HEK293 (cell line): ENCODE measurements at regions not wholly inside any gene's neighbourhood (a gene's known extent, or its start where the extent isn't known, plus 50 kb on each side); places are given as distances from the start of the nearest gene placed in this dataset.

Experiments
- CTCF ChIA-PET: fragments of 350-600 bp; formaldehyde crosslinking; extraction: SDS; loops from one replicate; lab custom pipeline; 2021; ENCODE audit warnings: antibody characterized with exemption; lab: Yijun Ruan, JAX
- POLR2A ChIA-PET: fragments of 300-600 bp; formaldehyde crosslinking; extraction: SDS; loops from one replicate; lab custom pipeline; 2020; ENCODE audit warnings: antibody characterized with exemption, inconsistent platforms; lab: Yijun Ruan, JAX
- H3K27ac ChIP-seq: fragments of 200-500 bp; sonication (Bioruptor generic); 2 replicates; pipeline ENCODE4 v1.5.1; 2014; ENCODE audit warnings: low read depth, low read length, control low read depth, inconsistent platforms; ENCODE audit errors: extremely low read depth
- H3K36me3 ChIP-seq, 2 experiments: fragments of 200-500 bp in 1 of 2; sonication (Bioruptor generic) in 1 of 2; 1 replicate in 1 of 2; 2 replicates in 1 of 2; pipeline ENCODE4 v1.5.1; 2014 to 2017; ENCODE audit warnings: inconsistent platforms in 2 of 2, low read length in 2 of 2; ENCODE audit not compliant: control insufficient read depth in 2 of 2, insufficient read depth in 1 of 2
- H3K4me1 ChIP-seq: fragments of 200-500 bp; sonication (Bioruptor generic); 2 replicates; pipeline ENCODE4 v1.5.1; 2014; ENCODE audit warnings: mild to moderate bottlenecking, low read length, inconsistent platforms; ENCODE audit not compliant: control insufficient read depth, insufficient read depth
- H3K4me3 ChIP-seq: 2 replicates; pipeline ENCODE4 v1.5.1; 2011; ENCODE audit warnings: low read depth, mild to moderate bottlenecking, control low read depth, low read length, moderate library complexity
- H3K9me3 ChIP-seq: fragments of 200-500 bp; sonication (Bioruptor generic); 2 replicates; pipeline ENCODE4 v1.5.1; 2014; ENCODE audit warnings: low read depth, low read length, inconsistent platforms; ENCODE audit not compliant: control insufficient read depth, insufficient read depth
- AEBP2 ChIP-seq: fragments of 450-650 bp; formaldehyde crosslinking; IDR thresholded peaks from 2 replicates; pipeline ENCODE4 v1.5.1; 2016; ENCODE audit warnings: missing biosample characterization, missing genetic modification characterization, borderline replicate concordance
- ATF2 ChIP-seq: fragments of 450-650 bp; formaldehyde crosslinking; IDR thresholded peaks from 2 replicates; pipeline ENCODE4 v1.5.1; 2016; ENCODE audit warnings: missing biosample characterization, missing genetic modification characterization, low read depth
- GFI1B ChIP-seq: fragments of 450-650 bp; formaldehyde crosslinking; IDR thresholded peaks from 2 replicates; pipeline ENCODE4 v1.5.1; 2016; ENCODE audit warnings: missing biosample characterization, missing genetic modification characterization
- HIC1 ChIP-seq: fragments of 450-650 bp; formaldehyde crosslinking; IDR thresholded peaks from 2 replicates; pipeline ENCODE4 v1.5.1; 2016; ENCODE audit warnings: missing biosample characterization, missing genetic modification characterization
- HOXC10 ChIP-seq: sonication (generic); formaldehyde crosslinking; IDR thresholded peaks from 2 replicates; pipeline ENCODE4 v1.8.1; 2023; ENCODE audit warnings: mild to moderate bottlenecking, missing genetic modification reagents
- KLF16 ChIP-seq: fragments of 450-650 bp; formaldehyde crosslinking; IDR thresholded peaks from 2 replicates; pipeline ENCODE4 v1.5.1; 2017; ENCODE audit warnings: missing biosample characterization, missing genetic modification characterization
- KLF8 ChIP-seq: fragments of 450-650 bp; formaldehyde crosslinking; IDR thresholded peaks from 2 replicates; pipeline ENCODE4 v1.5.1; 2016; ENCODE audit warnings: missing biosample characterization, missing genetic modification characterization
- SALL2 ChIP-seq: fragments of 450-650 bp; formaldehyde crosslinking; IDR thresholded peaks from 2 replicates; pipeline ENCODE4 v1.5.0; 2017; ENCODE audit warnings: missing biosample characterization, mild to moderate bottlenecking, missing genetic modification characterization, borderline replicate concordance
- ZBTB10 ChIP-seq: fragments of 450-650 bp; formaldehyde crosslinking; IDR thresholded peaks from 2 replicates; pipeline ENCODE4 v1.5.1; 2016; ENCODE audit warnings: missing biosample characterization, missing genetic modification characterization
- ZNF133 ChIP-seq: fragments of 450-650 bp; formaldehyde crosslinking; IDR thresholded peaks from 2 replicates; pipeline ENCODE4 v1.5.1; 2016; ENCODE audit warnings: missing biosample characterization, missing genetic modification characterization
- ZNF18 ChIP-seq: fragments of 450-650 bp; formaldehyde crosslinking; IDR thresholded peaks from 2 replicates; pipeline ENCODE4 v1.5.1; 2016; ENCODE audit warnings: missing biosample characterization, missing genetic modification characterization
- ZNF280C ChIP-seq: fragments of 450-650 bp; formaldehyde crosslinking; IDR thresholded peaks from 2 replicates; pipeline ENCODE4 v1.5.1; 2016; ENCODE audit warnings: missing biosample characterization, missing genetic modification characterization
- ZNF513 ChIP-seq: fragments of 450-650 bp; IDR thresholded peaks from 2 replicates; pipeline ENCODE4 v1.5.1; 2018; ENCODE audit warnings: missing biosample characterization, missing genetic modification characterization
- ZNF555 ChIP-seq: fragments of 450-650 bp; formaldehyde crosslinking; conservative IDR thresholded peaks from 2 replicates; pipeline ENCODE4 v1.5.1; 2017; ENCODE audit warnings: missing biosample characterization, mild to moderate bottlenecking, missing genetic modification characterization, inconsistent platforms
- ZSCAN16 ChIP-seq: fragments of 450-650 bp; formaldehyde crosslinking; IDR thresholded peaks from 2 replicates; pipeline ENCODE4 v1.5.1; 2016; ENCODE audit warnings: missing biosample characterization, missing genetic modification characterization

- H3K4me3 ChIP-seq: no peak overlapping the region
- H3K4me1 ChIP-seq: no peaks in the 10 kb centered on the region
- no peaks in the 10 kb centered on the region for H3K9me3 ChIP-seq
- no peaks in the 10 kb centered on the region for H3K36me3 ChIP-seq
- TF ChIP-seq ZBTB10 (tag by site-specific recombination) (no peak), SALL2 (tag by site-specific recombination) (no peak), GFI1B (no peak), AEBP2 (tag by site-specific recombination) (no peak), ZNF280C (tag by site-specific recombination) (no peak), ATF2 (tag by site-specific recombination) (no peak), ZNF18 (tag by site-specific recombination) (no peak), ZNF133 (tag by site-specific recombination) (no peak), ZNF513 (tag by site-specific recombination) (no peak), HIC1 (no peak), HOXC10 (CRISPR knock-in tag) (no peak), ZNF555 (tag by site-specific recombination) (no peak), KLF16 (tag by site-specific recombination) (no peak), ZSCAN16 (tag by site-specific recombination) (no peak), KLF8 (tag by site-specific recombination) (no peak)
- no peak overlapping the region for H3K27ac ChIP-seq
- POLR2A ChIA-PET: no interaction called here
- CTCF ChIA-PET: no interaction called here
Measured at GRCh38 chr9:71352837-71353236, 231.4 kb upstream of the TRPM3 start.
